HCT116 (cell line): ENCODE measurements at regions not wholly inside any gene's neighbourhood (a gene's known extent, or its start where the extent isn't known, plus 50 kb on each side); places are given as distances from the start of the nearest gene placed in this dataset.

Experiments
- ATAC-seq: fragments of 200-7000 bp; cut with Tn5 transposase; 2 replicates; pipeline ENCODE4 v1.9.1; 2020; ENCODE audit warnings: mild to moderate bottlenecking, moderate library complexity
- BruUV-seq: library from RNA; stranded (reverse); fragments of 400-500 nt; replicated peaks from 2 replicates; lab custom pipeline; 2021; lab: Mats Ljungman, UMichigan
- CTCF ChIA-PET: fragments of 300-600 bp; sonication (Branson Sonifier 250); formaldehyde crosslinking; loops from one replicate; lab custom pipeline; 2021; ENCODE audit warnings: antibody characterized with exemption; lab: Charles Lee
- POLR2A ChIA-PET: fragments of 300-600, 350-600 bp; sonication (Branson Sonifier 250); formaldehyde crosslinking; loops from one replicate; lab custom pipeline; 2021; ENCODE audit warnings: antibody characterized with exemption; lab: Charles Lee
- RAD21 ChIA-PET, 2 experiments: fragments of 300-600 bp; sonication (Branson Sonifier 250); formaldehyde crosslinking; loops; one replicate each; lab custom pipeline; 2023; ENCODE audit warnings: low total read pairs in 2 of 2; ENCODE audit not compliant: uncharacterized antibody in 2 of 2, unreplicated experiment in 2 of 2, low non-redundant PET in 1 of 2; lab: Charles Lee
- DNase-seq: peaks from one replicate; pipeline ENCODE4 v3.0.0-alpha.2; 2010; ENCODE audit warnings: low read depth, low spot score
- H2AFZ ChIP-seq: fragments of 200-600 bp; shearing (Covaris generic), sonication (generic); 2 replicates; pipeline ENCODE4 v1.6.1; 2017; ENCODE audit warnings: low read depth, mixed run types, mixed read lengths, antibody characterized with exemption, low read length; ENCODE audit not compliant: poor library complexity, severe bottlenecking
- H3K27ac ChIP-seq: 2 replicates; pipeline ENCODE4 v1.5.1; 2012; ENCODE audit warnings: low read depth, low read length
- H3K27me3 ChIP-seq: fragments of 200-600 bp; sonication (generic); 2 replicates; pipeline ENCODE4 v1.6.1; 2016; ENCODE audit warnings: mixed run types, low read length, mixed read lengths; ENCODE audit not compliant: insufficient read depth
- H3K36me3 ChIP-seq, 2 experiments: fragments of 200-500 bp in 1 of 2; fragments of 200-600 bp in 1 of 2; sonication (Bioruptor generic) in 1 of 2; sonication (generic) in 1 of 2; 2 replicates each; pipeline versions ENCODE4 v1.5.1 to v1.6.1; 2014 to 2016; ENCODE audit warnings: low read length in 2 of 2, inconsistent platforms in 1 of 2, mixed read lengths in 1 of 2, mixed run types in 1 of 2; ENCODE audit not compliant: insufficient read depth in 2 of 2, control insufficient read depth in 1 of 2
- H3K4me1 ChIP-seq, 2 experiments: fragments of 200-600 bp in 1 of 2; sonication (generic) in 1 of 2; 2 replicates each; pipeline versions ENCODE4 v1.5.1 to v1.6.1; 2012 to 2017; ENCODE audit warnings: low read length in 2 of 2, inconsistent platforms in 1 of 2, mild to moderate bottlenecking in 1 of 2, mixed read lengths in 1 of 2, mixed run types in 1 of 2, moderate library complexity in 1 of 2; ENCODE audit not compliant: insufficient read depth in 2 of 2, control insufficient read depth in 1 of 2
- H3K4me2 ChIP-seq: fragments of 200-600 bp; sonication (generic); 2 replicates; pipeline ENCODE4 v1.6.1; 2017; ENCODE audit warnings: mixed run types, low read length, mixed read lengths
- H3K4me3 ChIP-seq, 2 experiments: fragments of 200-600 bp in 1 of 2; sonication (generic) in 1 of 2; replicated peaks in 1 of 2; 2 replicates each; pipeline ENCODE4 v1.5.1; 2011 to 2016; ENCODE audit warnings: low read length in 2 of 2, control low read depth in 1 of 2, low read depth in 1 of 2, mild to moderate bottlenecking in 1 of 2, mixed read lengths in 1 of 2, mixed run types in 1 of 2
- H3K79me2 ChIP-seq: fragments of 200-600 bp; sonication (generic); 2 replicates; pipeline ENCODE4 v1.6.1; 2017; ENCODE audit warnings: mild to moderate bottlenecking, mixed run types, low read length, moderate library complexity, mixed read lengths; ENCODE audit not compliant: insufficient read depth
- H3K9ac ChIP-seq: fragments of 200-600 bp; sonication (generic); 2 replicates; pipeline ENCODE4 v1.6.1; 2016; ENCODE audit warnings: low read length, mixed read lengths
- H3K9me2 ChIP-seq: fragments of 200-600 bp; sonication (generic), shearing (Covaris generic); 2 replicates; pipeline ENCODE4 v1.6.1; 2017; ENCODE audit warnings: mixed run types, mild to moderate bottlenecking, moderate library complexity; ENCODE audit not compliant: insufficient read depth
- H3K9me3 ChIP-seq, 2 experiments: fragments of 200-500 bp in 1 of 2; fragments of 200-600 bp in 1 of 2; sonication (Bioruptor generic) in 1 of 2; sonication (generic) in 1 of 2; 2 replicates each; pipeline ENCODE4 v1.6.1; 2014 to 2017; ENCODE audit warnings: low read length in 2 of 2, mixed read lengths in 2 of 2, inconsistent platforms in 1 of 2, low read depth in 1 of 2, mild to moderate bottlenecking in 1 of 2, mixed run types in 1 of 2, moderate library complexity in 1 of 2; ENCODE audit not compliant: control insufficient read depth in 1 of 2, insufficient read depth in 1 of 2
- H4K20me1 ChIP-seq: fragments of 200-600 bp; sonication (generic), shearing (Covaris generic); 2 replicates; pipeline ENCODE4 v1.6.1; 2017; ENCODE audit warnings: mixed run types, mild to moderate bottlenecking, moderate library complexity; ENCODE audit not compliant: insufficient read depth
- CEBPB ChIP-seq: IDR thresholded peaks from 2 replicates; pipeline ENCODE4 v1.6.1; 2012; ENCODE audit warnings: low read depth
- EGR1 ChIP-seq: IDR thresholded peaks from 2 replicates; pipeline ENCODE4 v1.6.1; 2012; ENCODE audit warnings: low read depth
- ELF1 ChIP-seq: IDR thresholded peaks from 2 replicates; pipeline ENCODE4 v1.6.1; 2012; ENCODE audit warnings: low read depth, borderline replicate concordance
- FOSL1 ChIP-seq: IDR thresholded peaks from 2 replicates; pipeline ENCODE4 v1.6.1; 2012; ENCODE audit warnings: low read depth
- JUND ChIP-seq: IDR thresholded peaks from 2 replicates; pipeline ENCODE4 v1.6.1; 2012
- POLR2A ChIP-seq: IDR thresholded peaks from 2 replicates; pipeline ENCODE4 v1.7.0; 2011; ENCODE audit warnings: borderline replicate concordance; ENCODE audit not compliant: insufficient read depth, insufficient read length; ENCODE audit errors: extremely low read depth
- POLR2AphosphoS5 ChIP-seq: IDR thresholded peaks from 2 replicates; pipeline ENCODE4 v1.6.1; 2011; ENCODE audit warnings: mild to moderate bottlenecking, low read depth, low read length, moderate library complexity
- RAD21 ChIP-seq: IDR thresholded peaks from 2 replicates; pipeline ENCODE4 v1.6.1; 2012; ENCODE audit warnings: low read depth, mild to moderate bottlenecking
- SRF ChIP-seq: IDR thresholded peaks from 2 replicates; pipeline ENCODE4 v1.6.1; 2012; ENCODE audit warnings: low read depth
- TCF7L2 ChIP-seq: IDR thresholded peaks from 2 replicates; pipeline ENCODE4 v1.7.0; 2011; ENCODE audit warnings: borderline replicate concordance, inconsistent platforms; ENCODE audit not compliant: insufficient read depth, insufficient read length; ENCODE audit errors: extremely low read depth
- YY1 ChIP-seq: IDR thresholded peaks from 2 replicates; pipeline ENCODE4 v1.6.1; 2011; ENCODE audit warnings: low read length, low read depth, moderate library complexity, mild to moderate bottlenecking; ENCODE audit not compliant: insufficient replicate concordance; ENCODE audit errors: extremely low read depth
- ZFX ChIP-seq: fragments of 450-650 bp; IDR thresholded peaks from 2 replicates; pipeline ENCODE4 v1.6.1; 2017
- ZNF274 ChIP-seq: fragments of 200-500 bp; sonication (Bioruptor generic); IDR thresholded peaks from 2 replicates; pipeline ENCODE4 v1.6.1; 2014; ENCODE audit warnings: mild to moderate bottlenecking, low read depth, low read length, inconsistent platforms
- intact Hi-C: fragments of 100-400 bp; cut with micrococcal nuclease; formaldehyde crosslinking; loops from 2 replicates; pipeline ENCODE4 v1.10.0; 2022
- TF ChIP-seq, protein P1 (sequence below): IDR thresholded peaks from 2 replicates; pipeline ENCODE4 v1.6.1; 2012
- TF ChIP-seq, protein P2 (sequence below): IDR thresholded peaks from 2 replicates; pipeline ENCODE4 v1.6.1; 2012
- TF ChIP-seq, protein P3 (sequence below): IDR thresholded peaks from 2 replicates; pipeline ENCODE4 v1.6.1; 2012; ENCODE audit warnings: low read depth
- TF ChIP-seq, protein P4 (sequence below), 3 experiments: fragments of 200-600 bp in 1 of 3; sonication (generic) in 1 of 3; IDR thresholded peaks in 2 of 3; conservative IDR thresholded peaks in 1 of 3; 2 replicates each; pipeline ENCODE4 v1.5.1; 2012 to 2017; ENCODE audit warnings: low read depth in 2 of 3, low read length in 2 of 3, antibody characterized with exemption in 1 of 3, borderline replicate concordance in 1 of 3, control low read depth in 1 of 3, mild to moderate bottlenecking in 1 of 3, mixed read lengths in 1 of 3, mixed run types in 1 of 3, moderate library complexity in 1 of 3; ENCODE audit not compliant: insufficient read depth in 1 of 3

DNA sequence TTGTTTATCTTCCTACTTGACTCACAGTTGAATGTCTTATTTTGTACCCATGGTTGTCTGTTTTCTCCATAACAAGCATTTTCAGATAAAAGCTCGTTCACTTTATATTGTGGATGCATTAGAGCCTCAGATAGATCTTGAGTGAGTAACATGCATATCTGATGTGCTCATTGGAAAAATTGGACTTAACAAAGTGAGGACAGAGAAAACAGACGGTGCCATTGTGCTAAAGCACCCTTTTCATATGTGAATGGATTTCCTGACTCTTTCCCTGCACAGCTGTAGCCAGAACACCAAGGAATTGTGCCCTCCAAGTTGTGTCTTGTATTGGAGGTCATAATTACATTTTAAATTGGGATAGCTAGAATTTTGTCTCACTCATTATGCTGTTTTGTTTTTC lies 325.8 kb upstream of the MEF2C start:
- DNase-seq (no peak), ATAC-seq (no peak)
- Histone ChIP-seq H3K79me2 (no peaks in the 10 kb centered on the region), H3K4me3 (no peak overlapping the region), H4K20me1 (no peaks in the 10 kb centered on the region), H3K27me3 (no peaks in the 10 kb centered on the region), H3K27ac (no peak overlapping the region), H3K4me2 (no peak overlapping the region), H3K9ac (no peak overlapping the region), H2AFZ (no peak overlapping the region), H3K4me1 (no peaks in the 10 kb centered on the region), H3K9me2 (no peaks in the 10 kb centered on the region), H3K36me3 (no peaks in the 10 kb centered on the region), H3K9me3 (no peaks in the 10 kb centered on the region)
- intact Hi-C loops = no loop called here
- no peak for TF ChIP-seq CEBPB
- TF ChIP-seq EGR1 = no peak
- TF ChIP-seq ZNF274 = no peak
- no peak for TF ChIP-seq YY1
- TF ChIP-seq POLR2AphosphoS5 = no peak
- TF ChIP-seq JUND = no peak
- TF ChIP-seq POLR2A = no peak
- TF ChIP-seq, protein P1, sequence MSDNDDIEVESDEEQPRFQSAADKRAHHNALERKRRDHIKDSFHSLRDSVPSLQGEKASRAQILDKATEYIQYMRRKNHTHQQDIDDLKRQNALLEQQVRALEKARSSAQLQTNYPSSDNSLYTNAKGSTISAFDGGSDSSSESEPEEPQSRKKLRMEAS = no peak
- TF ChIP-seq, protein P2, sequence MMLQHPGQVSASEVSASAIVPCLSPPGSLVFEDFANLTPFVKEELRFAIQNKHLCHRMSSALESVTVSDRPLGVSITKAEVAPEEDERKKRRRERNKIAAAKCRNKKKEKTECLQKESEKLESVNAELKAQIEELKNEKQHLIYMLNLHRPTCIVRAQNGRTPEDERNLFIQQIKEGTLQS = no peak
- no peak for TF ChIP-seq ZFX
- TF ChIP-seq, protein P3, sequence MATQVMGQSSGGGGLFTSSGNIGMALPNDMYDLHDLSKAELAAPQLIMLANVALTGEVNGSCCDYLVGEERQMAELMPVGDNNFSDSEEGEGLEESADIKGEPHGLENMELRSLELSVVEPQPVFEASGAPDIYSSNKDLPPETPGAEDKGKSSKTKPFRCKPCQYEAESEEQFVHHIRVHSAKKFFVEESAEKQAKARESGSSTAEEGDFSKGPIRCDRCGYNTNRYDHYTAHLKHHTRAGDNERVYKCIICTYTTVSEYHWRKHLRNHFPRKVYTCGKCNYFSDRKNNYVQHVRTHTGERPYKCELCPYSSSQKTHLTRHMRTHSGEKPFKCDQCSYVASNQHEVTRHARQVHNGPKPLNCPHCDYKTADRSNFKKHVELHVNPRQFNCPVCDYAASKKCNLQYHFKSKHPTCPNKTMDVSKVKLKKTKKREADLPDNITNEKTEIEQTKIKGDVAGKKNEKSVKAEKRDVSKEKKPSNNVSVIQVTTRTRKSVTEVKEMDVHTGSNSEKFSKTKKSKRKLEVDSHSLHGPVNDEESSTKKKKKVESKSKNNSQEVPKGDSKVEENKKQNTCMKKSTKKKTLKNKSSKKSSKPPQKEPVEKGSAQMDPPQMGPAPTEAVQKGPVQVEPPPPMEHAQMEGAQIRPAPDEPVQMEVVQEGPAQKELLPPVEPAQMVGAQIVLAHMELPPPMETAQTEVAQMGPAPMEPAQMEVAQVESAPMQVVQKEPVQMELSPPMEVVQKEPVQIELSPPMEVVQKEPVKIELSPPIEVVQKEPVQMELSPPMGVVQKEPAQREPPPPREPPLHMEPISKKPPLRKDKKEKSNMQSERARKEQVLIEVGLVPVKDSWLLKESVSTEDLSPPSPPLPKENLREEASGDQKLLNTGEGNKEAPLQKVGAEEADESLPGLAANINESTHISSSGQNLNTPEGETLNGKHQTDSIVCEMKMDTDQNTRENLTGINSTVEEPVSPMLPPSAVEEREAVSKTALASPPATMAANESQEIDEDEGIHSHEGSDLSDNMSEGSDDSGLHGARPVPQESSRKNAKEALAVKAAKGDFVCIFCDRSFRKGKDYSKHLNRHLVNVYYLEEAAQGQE = no peak
- no peak for TF ChIP-seq TCF7L2
- no peak for TF ChIP-seq RAD21
- TF ChIP-seq, protein P4, sequence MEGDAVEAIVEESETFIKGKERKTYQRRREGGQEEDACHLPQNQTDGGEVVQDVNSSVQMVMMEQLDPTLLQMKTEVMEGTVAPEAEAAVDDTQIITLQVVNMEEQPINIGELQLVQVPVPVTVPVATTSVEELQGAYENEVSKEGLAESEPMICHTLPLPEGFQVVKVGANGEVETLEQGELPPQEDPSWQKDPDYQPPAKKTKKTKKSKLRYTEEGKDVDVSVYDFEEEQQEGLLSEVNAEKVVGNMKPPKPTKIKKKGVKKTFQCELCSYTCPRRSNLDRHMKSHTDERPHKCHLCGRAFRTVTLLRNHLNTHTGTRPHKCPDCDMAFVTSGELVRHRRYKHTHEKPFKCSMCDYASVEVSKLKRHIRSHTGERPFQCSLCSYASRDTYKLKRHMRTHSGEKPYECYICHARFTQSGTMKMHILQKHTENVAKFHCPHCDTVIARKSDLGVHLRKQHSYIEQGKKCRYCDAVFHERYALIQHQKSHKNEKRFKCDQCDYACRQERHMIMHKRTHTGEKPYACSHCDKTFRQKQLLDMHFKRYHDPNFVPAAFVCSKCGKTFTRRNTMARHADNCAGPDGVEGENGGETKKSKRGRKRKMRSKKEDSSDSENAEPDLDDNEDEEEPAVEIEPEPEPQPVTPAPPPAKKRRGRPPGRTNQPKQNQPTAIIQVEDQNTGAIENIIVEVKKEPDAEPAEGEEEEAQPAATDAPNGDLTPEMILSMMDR (IDR thresholded peaks at IDR 0.05 in 2 of 3, conservative IDR thresholded peaks at IDR 0.05 in 1 of 3; ENCODE audit: borderline replicate concordance in 1 of 3, insufficient read depth in 1 of 3, low read depth in 2 of 3, low read length in 2 of 3) = no peak
- no peak for TF ChIP-seq FOSL1
- no peak for TF ChIP-seq SRF
- no peak for TF ChIP-seq ELF1
- ChIA-PET CTCF (no interaction called here), RAD21 (no interaction called here), POLR2A (no interaction called here)
- no TSS peak for BruUV-seq
